T-helper 1 cell treated with Interleukin-12 subunit alpha and Interleukin-12 subunit beta and Interleukin-4 antibody, amounts not matched to agents 30 μg/mL and 1 μg/mL, for 36 hours (primary cell): ENCODE measurements at regions not wholly inside any gene's neighbourhood (a gene's known extent, or its start where the extent isn't known, plus 50 kb on each side); places are given as distances from the start of the nearest gene placed in this dataset.
"Not testable (repeated sequence)": the region's sequence is repeated elsewhere in the genome, so short reads cannot be mapped to it uniquely, and the experiment has no call there.

ENCODE experiments used
- H3K27ac Mint-ChIP-seq: one replicate; pipeline ENCODE4 v1.8.0; 2021; ENCODE audit warnings: mild to moderate bottlenecking, mixed read lengths
- H3K27me3 Mint-ChIP-seq: one replicate; pipeline ENCODE4 v1.8.0; 2021; ENCODE audit warnings: low read depth, mixed read lengths
- H3K36me3 Mint-ChIP-seq: one replicate; pipeline ENCODE4 v1.8.0; 2021; ENCODE audit warnings: low read depth, mixed read lengths
- H3K4me1 Mint-ChIP-seq: one replicate; pipeline ENCODE4 v1.8.0; 2021; ENCODE audit warnings: low read depth, mixed read lengths
- H3K4me3 Mint-ChIP-seq: one replicate; pipeline ENCODE4 v1.8.0; 2021; ENCODE audit warnings: mild to moderate bottlenecking, moderate library complexity, mixed read lengths
- H3K9me3 Mint-ChIP-seq: one replicate; pipeline ENCODE4 v1.8.0; 2021; ENCODE audit warnings: mixed read lengths

- H3K27ac Mint-ChIP-seq = no peak overlapping the region
- no peaks in the 10 kb centered on the region for H3K9me3 Mint-ChIP-seq
- no peaks in the 10 kb centered on the region for H3K4me1 Mint-ChIP-seq
- H3K4me3 Mint-ChIP-seq = no peak overlapping the region
- H3K27me3 Mint-ChIP-seq = peaks cover 44% of the 10 kb centered on the region
- H3K36me3 Mint-ChIP-seq = no peaks in the 10 kb centered on the region
These were observed 129.4 kb downstream of the CDH26 start for GRCh38 chr20:60087563-60088105.

- Mint-ChIP-seq H3K27me3 (peaks cover 44% of the 10 kb centered on the region), H3K9me3 (no peaks in the 10 kb centered on the region), H3K36me3 (no peaks in the 10 kb centered on the region), H3K27ac (no peak overlapping the region), H3K4me3 (no peak overlapping the region), H3K4me1 (no peaks in the 10 kb centered on the region)
These were observed 130.0 kb downstream of the CDH26 start for GRCh38 chr20:60088236-60088635.

- Mint-ChIP-seq H3K9me3 (no peaks in the 10 kb centered on the region), H3K4me1 (no peaks in the 10 kb centered on the region), H3K36me3 (no peaks in the 10 kb centered on the region), H3K4me3 (no peak overlapping the region), H3K27me3 (peaks cover 29% of the 10 kb centered on the region), H3K27ac (no peak overlapping the region)
These were observed 132.4 kb downstream of the CDH26 start for GRCh38 chr20:60090631-60091030.

GRCh38 chr20:60091305-60091704, 133.1 kb downstream of the CDH26 start:
- Mint-ChIP-seq H3K27me3 (peaks cover 22% of the 10 kb centered on the region), H3K4me3 (no peak overlapping the region), H3K36me3 (no peaks in the 10 kb centered on the region), H3K4me1 (no peaks in the 10 kb centered on the region), H3K9me3 (no peaks in the 10 kb centered on the region), H3K27ac (no peak overlapping the region)

GRCh38 chr20:60091861-60092260, 133.6 kb downstream of the CDH26 start:
- Mint-ChIP-seq H3K9me3 (no peaks in the 10 kb centered on the region), H3K4me3 (no peak overlapping the region), H3K36me3 (no peaks in the 10 kb centered on the region), H3K27me3 (peaks cover 17% of the 10 kb centered on the region), H3K4me1 (no peaks in the 10 kb centered on the region), H3K27ac (no peak overlapping the region)

- Mint-ChIP-seq H3K36me3 (no peaks in the 10 kb centered on the region), H3K4me3 (no peak overlapping the region), H3K9me3 (no peaks in the 10 kb centered on the region), H3K27me3 (peaks cover 13% of the 10 kb centered on the region), H3K4me1 (no peaks in the 10 kb centered on the region), H3K27ac (no peak overlapping the region)
These were observed 134.5 kb downstream of the CDH26 start for GRCh38 chr20:60092729-60093128.

- no peak overlapping the region for H3K4me3 Mint-ChIP-seq
- H3K36me3 Mint-ChIP-seq = no peaks in the 10 kb centered on the region
- no peaks in the 10 kb centered on the region for H3K27me3 Mint-ChIP-seq
- H3K27ac Mint-ChIP-seq = no peak overlapping the region
- H3K4me1 Mint-ChIP-seq = no peaks in the 10 kb centered on the region
- H3K9me3 Mint-ChIP-seq = no peaks in the 10 kb centered on the region
These were observed 137.2 kb downstream of the CDH26 start for GRCh38 chr20:60095456-60095855.

GRCh38 chr20:60096166-60096565, 137.9 kb downstream of the CDH26 start:
- no peaks in the 10 kb centered on the region for H3K9me3 Mint-ChIP-seq
- H3K4me3 Mint-ChIP-seq = no peak overlapping the region
- no peak overlapping the region for H3K27ac Mint-ChIP-seq
- peaks cover 5% of the 10 kb centered on the region for H3K4me1 Mint-ChIP-seq
- no peaks in the 10 kb centered on the region for H3K27me3 Mint-ChIP-seq
- no peaks in the 10 kb centered on the region for H3K36me3 Mint-ChIP-seq

- Mint-ChIP-seq H3K27ac (no peak overlapping the region), H3K36me3 (no peaks in the 10 kb centered on the region), H3K4me1 (peaks cover 6% of the 10 kb centered on the region), H3K27me3 (no peaks in the 10 kb centered on the region), H3K9me3 (no peaks in the 10 kb centered on the region), H3K4me3 (no peak overlapping the region)
These were observed 139.1 kb downstream of the CDH26 start for GRCh38 chr20:60097285-60097684.

GRCh38 chr20:60100780-60101179, 142.6 kb downstream of the CDH26 start:
- Mint-ChIP-seq H3K4me1 (peaks cover 6% of the 10 kb centered on the region), H3K9me3 (no peaks in the 10 kb centered on the region)

GRCh38 chr20:60101201-60101890, 143.1 kb downstream of the CDH26 start:
- Mint-ChIP-seq H3K4me3 (no peak overlapping the region), H3K27me3 (no peaks in the 10 kb centered on the region), H3K4me1 (peaks cover 6% of the 10 kb centered on the region), H3K9me3 (no peaks in the 10 kb centered on the region), H3K36me3 (no peaks in the 10 kb centered on the region), H3K27ac (no peak overlapping the region)

More at GRCh38 chr20:60100780-60101179, 142.6 kb downstream of the CDH26 start:
- Mint-ChIP-seq H3K27me3 (no peaks in the 10 kb centered on the region), H3K4me3 (no peak overlapping the region), H3K36me3 (no peaks in the 10 kb centered on the region), H3K27ac (no peak overlapping the region)

GRCh38 chr20:60101891-60102281, 143.7 kb downstream of the CDH26 start:
- H3K36me3 Mint-ChIP-seq = no peaks in the 10 kb centered on the region
- peaks cover 6% of the 10 kb centered on the region for H3K4me1 Mint-ChIP-seq
- no peak overlapping the region for H3K4me3 Mint-ChIP-seq
- no peaks in the 10 kb centered on the region for H3K9me3 Mint-ChIP-seq
- H3K27ac Mint-ChIP-seq = no peak overlapping the region
- H3K27me3 Mint-ChIP-seq = no peaks in the 10 kb centered on the region

- Mint-ChIP-seq H3K36me3 (no peaks in the 10 kb centered on the region), H3K27me3 (no peaks in the 10 kb centered on the region), H3K9me3 (no peaks in the 10 kb centered on the region), H3K27ac (no peak overlapping the region), H3K4me3 (no peak overlapping the region), H3K4me1 (peaks cover 6% of the 10 kb centered on the region)
These were observed 144.5 kb downstream of the CDH26 start for GRCh38 chr20:60102665-60103210.

- no peak overlapping the region for H3K4me3 Mint-ChIP-seq
- H3K27ac Mint-ChIP-seq = no peak overlapping the region
- no peaks in the 10 kb centered on the region for H3K27me3 Mint-ChIP-seq
- peaks cover 6% of the 10 kb centered on the region for H3K4me1 Mint-ChIP-seq
- no peaks in the 10 kb centered on the region for H3K36me3 Mint-ChIP-seq
- no peaks in the 10 kb centered on the region for H3K9me3 Mint-ChIP-seq
These were observed 147.0 kb downstream of the CDH26 start for GRCh38 chr20:60104993-60105803.

- H3K27me3 Mint-ChIP-seq, H3K27ac Mint-ChIP-seq, H3K4me1 Mint-ChIP-seq, H3K4me3 Mint-ChIP-seq, H3K36me3 Mint-ChIP-seq, H3K9me3 Mint-ChIP-seq: not testable (repeated sequence)
These were observed 148.0 kb downstream of the CDH26 start for GRCh38 chr20:60106186-60106585.
